ENCODE measurements at regions not wholly inside any gene's neighbourhood (a gene's known extent, or its start where the extent isn't known, plus 50 kb on each side); places are given as distances from the start of the nearest gene placed in this dataset.

DNA sequence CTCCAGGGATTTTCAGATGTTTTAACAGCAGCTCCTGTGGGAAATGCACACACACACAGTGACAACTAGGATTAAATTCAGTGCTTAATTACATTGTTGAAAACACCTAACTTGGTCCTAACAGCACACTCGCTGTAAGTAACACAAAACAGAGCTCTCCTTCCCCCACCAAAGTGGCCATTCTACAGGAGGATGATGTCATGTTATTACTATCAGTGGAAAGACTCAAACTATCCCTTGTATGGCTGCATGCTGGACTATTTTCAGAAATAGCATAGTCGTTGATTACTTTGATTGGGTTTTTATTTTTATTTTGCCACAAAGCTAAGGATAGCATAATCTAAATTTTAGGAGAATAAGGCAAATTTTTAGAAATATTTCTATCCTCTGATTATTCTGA lies 406.3 kb downstream of the SPRY1 start:
- no peak for DNase-seq (ENCODE audit: low read depth, low spot score)

DNA sequence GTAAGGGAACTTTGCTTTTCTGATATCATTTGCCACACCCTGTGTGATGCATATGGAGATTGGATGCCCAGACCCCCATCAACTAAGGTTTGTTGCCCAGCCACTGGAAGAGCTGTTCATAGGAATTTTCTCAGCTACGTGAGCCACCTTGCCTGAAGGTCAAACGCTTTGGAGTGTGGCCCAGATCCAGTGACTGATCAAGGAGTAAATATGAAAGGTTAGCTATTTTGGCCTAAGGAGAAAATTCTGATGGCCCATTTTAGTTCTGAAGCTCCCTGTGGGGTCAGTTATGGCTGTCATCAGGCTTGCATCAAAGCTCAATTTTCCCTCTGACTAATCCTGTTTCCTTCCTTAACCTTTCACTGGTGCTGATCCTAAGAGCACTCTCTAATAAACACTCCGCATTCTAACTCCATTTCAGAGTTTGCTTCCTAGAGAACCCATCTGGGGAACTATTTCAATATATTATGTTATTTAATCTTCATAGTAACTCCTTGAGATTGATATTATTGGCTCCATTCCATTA lies 407.7 kb downstream of the SPRY1 start:
- no peak for DNase-seq (ENCODE audit: low read depth, low spot score)

DNA sequence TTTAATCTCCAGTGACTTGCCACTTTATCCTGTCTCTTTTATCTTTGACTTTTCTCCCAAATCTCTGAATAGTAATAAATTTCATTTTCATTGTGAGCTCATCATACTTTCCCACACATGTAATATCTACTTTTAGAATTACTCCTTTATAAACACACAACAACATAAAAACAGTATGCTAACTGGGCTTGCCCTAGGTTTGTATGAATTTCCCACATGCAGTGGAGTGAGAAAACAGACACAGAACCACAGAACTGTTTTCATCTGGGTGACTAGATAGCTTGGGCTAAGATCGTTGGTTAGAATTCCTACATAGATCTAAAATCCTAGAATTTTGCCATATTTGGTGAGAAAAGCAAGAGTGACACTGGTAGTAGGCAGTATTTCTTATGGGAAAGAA lies 409.5 kb downstream of the SPRY1 start:
- DNase-seq (ENCODE audit: low read depth, low spot score) = no peak

DNA sequence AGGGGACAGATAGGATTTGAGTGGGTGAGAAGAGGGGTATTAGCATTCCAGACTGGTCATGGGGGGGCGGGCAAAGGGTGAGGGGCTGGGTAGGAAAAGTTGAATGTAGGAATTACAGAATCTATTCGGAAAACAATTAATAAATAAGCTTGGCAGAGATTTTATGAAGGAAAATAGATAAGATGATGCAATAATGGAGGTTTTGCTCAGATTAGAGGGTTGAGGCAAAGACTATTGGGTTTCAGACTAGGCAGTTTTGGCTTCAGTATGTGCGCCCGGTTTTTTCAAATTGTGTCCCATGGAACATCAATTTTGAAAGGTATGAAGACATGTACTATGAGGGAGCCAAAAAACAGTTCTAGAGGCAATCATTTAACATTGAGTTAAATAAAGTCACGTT lies 410.6 kb downstream of the SPRY1 start:
- DNase-seq (ENCODE audit: low read depth, low spot score) = no peak

DNA sequence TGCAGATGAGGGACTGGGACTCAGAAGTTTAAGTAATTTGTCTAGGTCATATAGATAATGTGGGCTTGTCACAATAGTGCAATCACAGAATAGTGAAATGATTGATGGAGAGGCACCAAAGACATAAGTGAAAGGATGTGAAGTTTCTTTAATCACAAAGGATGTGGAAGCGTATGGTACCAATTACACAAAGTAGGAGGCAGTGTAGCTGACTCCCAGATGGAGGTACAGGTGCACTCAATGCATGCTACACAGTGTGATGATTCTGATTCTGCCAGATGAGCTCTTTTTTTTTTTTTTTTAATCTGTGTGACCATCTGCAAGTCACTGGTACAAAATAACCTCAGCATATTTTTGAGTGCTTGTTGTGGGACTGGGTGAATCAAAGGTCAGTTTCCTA lies 411.3 kb downstream of the SPRY1 start:
- no peak for DNase-seq (ENCODE audit: low read depth, low spot score)

DNA sequence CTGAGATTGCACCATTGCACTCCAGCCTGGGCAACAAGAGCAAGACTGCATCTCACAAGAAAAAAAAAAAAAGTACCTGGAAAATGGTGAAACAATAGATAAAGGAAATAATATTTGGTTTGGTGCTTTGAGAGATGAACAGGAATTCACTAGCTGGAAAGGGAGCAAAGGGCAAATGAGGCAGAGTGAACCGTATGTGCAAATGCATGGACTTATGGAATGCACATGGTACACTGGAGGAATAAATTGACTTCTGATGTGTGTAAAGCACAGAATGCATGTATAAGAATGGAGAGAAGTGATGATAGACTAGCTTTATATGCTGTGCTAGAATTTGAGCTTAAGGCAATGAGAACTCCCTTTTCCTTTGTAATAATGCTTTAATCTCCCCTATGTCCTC lies 413.3 kb downstream of the SPRY1 start:
- no peak for DNase-seq (ENCODE audit: low read depth, low spot score)

DNA sequence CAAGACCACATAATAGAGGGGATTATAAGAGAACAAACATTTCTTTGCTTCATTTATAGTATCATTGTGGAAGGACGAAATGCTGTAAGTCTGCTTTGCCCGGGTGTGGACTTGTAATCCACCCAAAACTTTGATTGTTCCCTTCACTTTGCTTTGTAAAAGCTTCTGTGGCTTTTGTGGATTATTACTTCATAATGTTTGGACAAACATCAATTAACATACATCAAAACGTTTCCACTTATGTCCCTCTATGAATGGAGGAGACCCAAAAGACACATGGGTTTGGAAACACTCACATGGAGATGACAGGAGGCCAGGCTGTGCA lies 415.4 kb downstream of the SPRY1 start:
- DNase-seq (ENCODE audit: low read depth, low spot score) = no peak

DNA sequence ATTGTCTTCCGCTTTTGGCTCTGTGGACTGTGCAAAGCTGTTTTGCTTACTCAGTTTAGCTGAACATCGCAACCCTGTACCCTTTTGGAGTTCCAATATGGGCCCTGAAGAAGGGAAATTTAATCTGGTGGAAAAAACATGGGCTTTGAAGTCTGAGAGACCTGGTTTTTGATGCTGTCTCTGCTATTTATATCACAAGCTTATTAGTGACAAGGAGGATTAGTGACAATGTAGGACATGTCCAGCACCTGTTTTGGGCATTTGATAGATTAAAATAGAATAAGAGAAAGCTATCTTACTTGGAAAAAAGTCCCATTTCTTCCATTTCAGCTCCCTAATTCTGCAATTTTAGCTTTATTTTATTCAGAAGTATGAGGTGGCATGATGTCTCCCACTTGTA lies 417.3 kb downstream of the SPRY1 start:
- DNase-seq (ENCODE audit: low read depth, low spot score) = no peak

DNA sequence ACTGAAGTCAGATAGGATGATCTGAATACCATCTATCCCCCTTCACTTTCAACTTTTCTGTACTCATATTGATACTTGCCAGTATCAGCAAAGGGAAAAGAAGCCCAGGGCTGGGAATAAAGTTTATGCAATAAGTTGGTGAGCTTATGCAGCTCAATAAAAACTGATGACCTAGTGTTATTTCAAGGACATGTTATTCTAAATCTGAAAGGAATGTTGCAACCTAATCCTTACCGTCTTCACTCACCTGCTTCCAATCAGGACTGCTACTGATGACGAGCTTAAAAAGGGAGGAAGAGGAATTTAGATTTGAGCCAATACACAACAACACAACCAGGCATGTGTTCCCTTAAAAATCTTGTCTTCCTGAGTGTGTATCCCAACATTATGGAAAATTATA lies 419.9 kb downstream of the SPRY1 start:
- DNase-seq (ENCODE audit: low read depth, low spot score) = no peak

DNA sequence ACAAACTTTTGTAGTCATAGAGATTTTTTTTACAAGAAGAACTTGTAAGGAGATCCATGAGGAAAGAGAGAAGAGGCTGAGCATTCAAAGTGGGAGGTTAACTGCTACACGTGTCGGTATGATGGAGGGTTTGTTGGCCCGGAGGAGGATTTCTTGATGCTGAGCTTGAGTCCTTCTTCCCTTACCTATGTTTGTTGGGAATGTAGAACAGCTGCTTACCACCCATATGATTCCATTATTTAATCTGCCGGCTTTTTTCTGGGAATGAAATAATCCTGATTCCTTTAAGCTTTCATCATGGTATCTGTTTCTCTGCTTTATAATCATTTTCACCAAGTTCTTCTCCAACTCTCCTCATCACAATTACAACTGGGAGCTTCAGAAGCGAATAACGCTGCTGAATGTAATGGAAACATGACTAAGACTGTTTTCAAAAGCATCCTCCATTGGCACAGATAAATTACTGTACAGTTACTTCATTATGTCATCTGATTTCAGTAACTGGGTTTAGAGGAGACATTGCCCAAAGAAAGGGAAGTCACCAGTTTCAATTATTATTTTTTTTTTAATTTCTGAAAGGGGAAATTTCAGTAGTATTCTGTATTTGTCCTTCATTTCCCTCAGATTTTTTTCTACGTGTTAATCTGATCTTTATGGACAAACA lies 420.6 kb downstream of the SPRY1 start:
- DNase-seq (ENCODE audit: low read depth, low spot score) = no peak

DNA sequence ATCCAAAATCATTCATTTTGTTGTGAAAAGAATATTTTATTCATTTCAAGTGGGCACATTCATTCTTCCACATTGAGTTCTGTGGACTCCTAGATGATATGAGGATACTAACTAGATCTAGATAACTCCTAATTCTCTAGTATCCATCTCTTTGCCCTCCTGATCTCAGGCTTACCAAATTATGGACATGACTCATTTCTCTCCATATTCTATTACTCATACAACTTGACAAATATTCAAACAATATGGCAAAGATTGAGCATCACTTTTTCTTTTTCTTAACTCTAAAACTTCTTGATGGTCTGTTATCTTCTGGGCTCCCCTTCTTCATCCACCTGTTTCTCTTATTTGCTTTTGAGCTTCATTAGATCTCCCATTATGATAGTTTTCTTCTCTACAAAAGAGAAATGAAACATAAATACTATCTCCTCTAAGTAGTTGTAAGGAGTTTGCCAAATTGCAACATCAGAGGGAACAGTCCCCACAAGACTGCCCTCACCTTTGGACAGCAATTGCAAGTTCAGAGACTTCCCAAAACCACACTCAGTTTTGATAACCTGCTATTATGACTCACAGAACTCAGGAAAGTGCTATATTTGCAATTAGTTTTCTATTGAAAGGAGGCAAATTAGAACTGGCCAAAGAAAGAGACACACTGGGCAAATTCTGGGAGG lies 422.9 kb downstream of the SPRY1 start:
- DNase-seq (ENCODE audit: low read depth, low spot score) = no peak

DNA sequence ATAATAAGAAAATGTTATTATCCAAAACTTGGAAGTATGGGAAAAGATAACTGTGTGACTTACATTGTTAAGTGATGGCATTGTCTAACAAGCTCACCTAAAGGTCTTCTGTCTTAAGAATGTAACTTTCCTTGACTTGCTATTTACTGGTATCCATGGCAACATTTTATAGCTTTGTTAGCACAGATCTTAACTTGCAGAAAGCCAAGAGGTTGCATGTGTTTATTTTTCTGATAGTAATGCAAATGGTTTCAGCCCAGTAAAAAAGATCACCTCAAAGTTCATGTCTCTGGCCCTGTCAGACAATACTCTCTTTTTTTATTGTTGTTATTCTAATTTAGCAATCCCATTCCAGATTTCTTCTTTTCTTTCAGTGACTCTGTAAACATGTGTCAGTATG lies 425.3 kb downstream of the SPRY1 start:
- DNase-seq (ENCODE audit: low read depth, low spot score) = no peak

DNA sequence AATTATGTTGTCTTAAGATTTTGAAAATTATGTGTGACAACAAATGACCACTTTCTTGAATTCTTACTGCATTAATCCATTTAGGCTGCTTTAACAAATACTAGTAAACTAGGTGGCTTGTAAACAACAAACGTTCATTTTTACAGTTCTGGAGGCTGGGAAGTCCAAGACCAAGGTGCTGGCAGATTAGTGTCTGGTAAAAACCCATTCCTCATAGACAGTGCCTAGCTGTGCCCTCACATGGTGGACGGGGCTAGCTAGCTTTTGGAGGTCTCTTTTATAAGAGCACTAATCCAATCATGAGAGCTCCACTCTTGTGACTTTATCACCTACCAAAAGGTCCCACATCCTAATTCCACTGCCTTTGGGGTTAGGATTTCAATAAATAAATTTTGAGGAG lies 425.8 kb downstream of the SPRY1 start:
- no peak for DNase-seq (ENCODE audit: low read depth, low spot score)

DNA sequence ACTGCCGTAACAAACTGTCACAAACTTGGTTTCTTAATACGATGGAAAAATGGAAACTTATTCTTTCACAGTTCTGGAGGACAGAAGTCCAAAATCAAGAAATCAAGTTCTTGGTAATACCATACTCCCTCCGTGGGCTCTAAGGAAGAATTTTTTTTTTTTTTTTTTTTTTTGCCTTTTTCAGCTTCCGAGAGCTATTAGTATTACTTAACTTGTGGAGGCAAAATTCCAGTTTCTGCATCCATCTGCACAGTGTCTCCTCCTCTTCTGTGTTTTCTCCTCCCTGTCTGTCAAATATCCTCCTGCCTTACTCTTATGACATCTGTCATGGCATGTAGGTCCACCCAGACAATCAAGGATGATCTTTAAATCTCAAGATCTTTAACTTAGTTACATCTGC lies 426.6 kb downstream of the SPRY1 start:
- no peak for DNase-seq (ENCODE audit: low read depth, low spot score)

DNA sequence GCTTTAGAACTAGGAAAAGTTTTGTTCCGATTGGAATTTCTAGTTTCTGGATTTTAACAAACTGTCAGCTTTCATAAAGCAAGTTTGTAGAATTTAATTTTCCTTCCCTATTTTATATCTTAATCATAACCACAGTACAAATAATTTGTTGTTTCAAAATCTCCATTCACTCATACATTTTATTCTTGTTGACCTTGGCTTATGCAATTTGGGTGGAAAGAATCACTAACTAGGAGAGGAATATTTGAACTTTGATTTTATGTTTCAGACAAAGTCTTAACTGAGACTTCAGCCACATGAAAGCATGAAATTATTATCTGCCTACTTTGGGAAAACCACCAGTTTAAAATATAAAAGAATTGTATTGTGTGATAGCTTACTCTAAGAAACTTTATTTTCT lies 427.9 kb downstream of the SPRY1 start:
- no peak for DNase-seq (ENCODE audit: low read depth, low spot score)

DNA sequence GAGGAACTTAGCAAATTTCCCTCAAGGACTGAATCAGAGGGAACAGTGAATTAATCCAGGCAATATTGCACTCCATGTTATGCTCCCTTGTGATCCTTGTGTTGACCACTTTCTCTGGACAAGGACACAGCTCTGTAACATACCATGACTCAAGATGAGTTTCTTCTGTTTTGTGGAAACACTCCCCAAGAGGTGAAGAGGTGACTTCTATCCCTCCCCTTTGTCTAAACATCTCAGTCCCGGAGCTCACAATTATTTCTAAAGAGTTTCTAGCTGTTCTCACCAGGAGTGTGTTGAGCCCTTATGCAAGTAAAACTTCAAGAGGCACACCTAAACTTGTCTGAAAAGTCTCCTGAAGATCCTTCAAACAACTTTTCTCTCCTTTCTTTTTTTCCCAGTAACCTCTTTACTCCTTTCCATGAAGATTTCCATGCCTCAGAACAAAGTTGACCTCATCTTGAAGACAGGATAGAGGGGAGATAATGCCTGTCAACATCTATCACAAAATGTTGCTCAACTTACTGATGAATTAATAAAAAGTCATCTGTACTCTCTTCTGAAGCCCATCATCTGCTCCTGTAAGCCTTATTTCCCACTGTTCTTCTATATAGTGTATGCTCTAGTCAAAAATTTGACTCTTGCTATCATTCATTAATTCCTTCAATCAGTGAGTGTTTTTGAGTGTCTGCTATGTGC lies 429.1 kb downstream of the SPRY1 start:
- no peak for DNase-seq (ENCODE audit: low read depth, low spot score)

DNA sequence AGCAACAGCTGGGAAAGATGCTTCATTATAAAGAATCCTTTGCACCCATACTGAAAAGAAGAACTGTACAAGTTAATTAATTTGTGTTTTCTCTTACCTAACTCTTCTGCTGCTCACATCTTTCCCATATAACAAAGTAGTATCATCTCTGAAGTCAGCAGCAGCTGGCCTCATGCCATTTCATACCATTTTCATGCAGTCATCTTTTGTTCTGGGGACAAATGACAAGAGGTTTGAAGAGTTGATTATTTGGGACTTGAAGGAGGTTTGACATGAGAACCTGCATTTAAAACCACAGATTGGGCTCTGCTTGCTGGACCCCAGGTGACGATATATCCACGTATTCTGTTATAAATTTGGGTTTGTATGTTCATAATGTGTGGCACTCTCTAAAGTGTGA lies 430.3 kb downstream of the SPRY1 start:
- DNase-seq (ENCODE audit: low read depth, low spot score) = no peak

DNA sequence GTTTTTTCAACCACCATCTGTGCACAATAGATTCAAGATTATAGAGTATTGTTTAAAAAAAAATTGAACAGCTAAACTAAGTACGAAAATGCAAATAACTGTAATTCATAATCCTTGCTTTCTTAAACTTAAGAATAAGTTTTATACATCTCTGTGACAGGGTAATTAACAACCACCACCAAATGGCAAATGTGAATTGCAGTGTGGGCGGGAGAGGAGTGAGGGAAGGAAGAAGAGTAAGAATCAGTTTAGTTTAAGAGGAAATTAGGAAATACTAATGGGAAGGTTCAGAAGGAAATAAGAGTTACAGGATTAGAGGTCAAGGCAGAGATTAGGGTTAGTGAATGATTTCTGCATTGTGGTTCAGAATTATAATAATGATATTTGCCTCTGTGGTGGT lies 430.9 kb downstream of the SPRY1 start:
- no peak for DNase-seq (ENCODE audit: low read depth, low spot score)

DNA sequence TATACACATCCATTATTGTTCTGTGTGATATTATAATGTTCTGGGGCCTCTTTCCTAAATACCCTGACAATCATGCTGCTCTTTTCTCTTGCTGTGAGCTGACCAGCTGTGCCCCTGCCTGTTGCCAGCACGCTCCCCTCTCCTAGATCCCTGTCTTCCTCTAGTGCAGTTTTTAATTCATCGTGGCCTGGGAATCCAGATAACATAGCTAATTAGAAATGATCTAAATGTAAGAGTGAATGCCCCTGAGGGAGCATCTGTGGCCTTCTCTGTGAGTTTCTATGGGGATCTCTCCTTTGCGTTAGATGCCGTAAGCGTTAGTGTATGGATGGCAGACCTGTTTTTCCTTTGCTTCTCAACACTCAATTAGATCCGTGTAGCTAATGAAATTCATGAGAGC lies 434.3 kb downstream of the SPRY1 start:
- no peak for DNase-seq (ENCODE audit: low read depth, low spot score)

DNA sequence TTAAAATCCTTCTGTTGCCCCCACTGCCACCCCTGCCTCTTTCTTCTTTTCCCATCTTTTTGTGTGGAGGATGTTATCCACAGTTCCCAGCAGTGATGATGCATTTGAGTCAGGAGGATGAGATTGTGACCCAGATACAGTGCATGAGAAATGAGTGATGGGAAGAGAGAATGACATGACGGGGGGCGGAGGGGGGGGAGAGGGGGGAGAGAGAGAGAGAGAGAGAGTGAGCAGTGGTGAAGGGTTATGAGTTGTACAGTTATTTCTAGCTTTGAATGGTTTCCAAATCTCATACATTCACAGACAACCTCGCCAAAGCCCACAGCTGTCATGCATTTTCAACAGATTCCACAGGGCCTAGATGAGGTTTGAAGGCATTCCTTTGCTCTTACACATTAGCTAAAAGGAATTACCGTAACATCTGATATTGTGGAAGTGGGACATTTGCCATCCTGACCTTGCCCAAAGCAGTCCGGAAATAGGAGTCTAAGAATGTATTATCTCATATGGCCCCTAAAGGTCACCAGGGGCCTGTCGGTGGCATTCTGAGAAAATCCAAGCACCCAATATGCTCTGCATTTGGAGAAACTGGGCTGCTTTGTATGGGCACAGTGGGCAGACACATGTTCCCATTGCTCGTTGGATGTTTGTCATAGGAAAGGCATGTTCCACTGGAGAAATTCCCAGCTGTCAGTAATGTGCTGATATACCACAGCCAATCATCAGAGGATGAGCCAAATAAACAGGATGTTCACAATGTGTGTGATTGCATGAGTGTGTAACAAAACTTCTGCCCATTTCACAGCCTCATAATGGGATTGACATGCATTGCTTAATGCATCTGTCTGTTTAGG lies 435.8 kb downstream of the SPRY1 start:
- peak; percentile 12 for DNase-seq (ENCODE audit: low read depth, low spot score)

DNA sequence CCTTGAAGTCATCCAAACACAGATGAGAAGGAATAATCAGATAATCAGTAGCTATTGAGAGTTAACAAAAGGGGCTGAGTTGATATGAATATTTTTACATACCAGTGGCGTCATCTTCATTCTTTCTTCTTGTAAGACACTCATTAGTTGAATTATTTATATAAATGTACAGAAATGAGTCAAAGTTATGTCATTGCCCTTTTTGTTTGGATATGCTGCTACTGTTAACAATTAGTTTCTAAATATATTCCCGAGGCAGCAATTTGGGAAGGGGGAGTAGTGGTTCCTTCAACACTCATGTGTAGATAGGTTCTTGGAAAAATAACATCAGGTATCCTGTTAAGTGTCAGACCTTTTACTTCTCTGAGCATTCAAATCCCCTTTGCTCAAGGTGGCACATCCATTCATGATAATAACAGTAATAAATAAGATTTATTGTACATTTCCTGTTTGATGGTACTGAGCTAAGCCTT lies 436.6 kb downstream of the SPRY1 start:
- DNase-seq (ENCODE audit: low read depth, low spot score) = no peak

Measured in ELF-1 (cell line).